Esophagus squamous epithelium (tissue), 5 donors: ENCODE measurements at regions not wholly inside any gene's neighbourhood (a gene's known extent, or its start where the extent isn't known, plus 50 kb on each side); places are given as distances from the start of the nearest gene placed in this dataset.

Experiments used
- DNase-seq: peaks from one replicate; lab custom pipeline; 2025; lab: John Stamatoyannopoulos, UW
- H3K27ac ChIP-seq, 4 donors: fragments of 200-600 bp; sonication (generic); one replicate each; pipeline ENCODE4 v1.5.1; 2016 to 2019; ENCODE audit warnings: mild to moderate bottlenecking in 1 of 4
- H3K27me3 ChIP-seq, 4 donors: fragments of 200-600 bp; sonication (generic); 1 replicate in 3 of 4; 2 replicates in 1 of 4; pipeline versions ENCODE4 v1.5.1 to v1.6.0; 2017 to 2021; ENCODE audit warnings: antibody characterized with exemption in 1 of 4
- H3K36me3 ChIP-seq, 3 donors: fragments of 200-600 bp; sonication (generic); one replicate each; pipeline ENCODE4 v1.5.1; 2016 to 2019
- H3K4me1 ChIP-seq, 3 donors: fragments of 200-600 bp; sonication (generic); one replicate each; pipeline ENCODE4 v1.5.1; 2017 to 2019
- H3K4me3 ChIP-seq, 4 donors: fragments of 200-600 bp; sonication (generic); 1 replicate in 3 of 4; 2 replicates in 1 of 4; pipeline ENCODE4 v1.5.1; 2016 to 2019; ENCODE audit warnings: mild to moderate bottlenecking in 2 of 4, moderate library complexity in 1 of 4
- H3K9me3 ChIP-seq, 3 donors: fragments of 200-600 bp; sonication (generic); one replicate each; pipeline ENCODE4 v1.5.1; 2016 to 2019
- CTCF ChIP-seq, 6 experiments: fragments of 450-650 bp in 4 of 6; fragments of 200-600 bp in 2 of 6; sonication (generic) in 2 of 6; IDR thresholded peaks; one replicate each; pipeline ENCODE4 v1.5.1; 2016 to 2019; ENCODE audit warnings: antibody characterized with exemption in 6 of 6, mild to moderate bottlenecking in 4 of 6, moderate library complexity in 4 of 6
- POLR2A ChIP-seq, 4 donors: fragments of 450-650 bp; IDR thresholded peaks; one replicate each; pipeline ENCODE4 v1.6.1; 2017; ENCODE audit warnings: antibody characterized with exemption in 4 of 4, mild to moderate bottlenecking in 4 of 4, moderate library complexity in 3 of 4
- WGBS, 2 donors: methylation state at CpG; one replicate each; pipeline ENCODE4 v1.1.5; 2018; 5-methylcytosine and 5-hydroxymethylcytosine counted together
- intact Hi-C: fragments of 100-400 bp; cut with DNase I; formaldehyde crosslinking; loops from one replicate; pipeline ENCODE4 v1.15.0; 2022
- donor health status: DM: yes; HTN: yes; CAD: no.

DNA sequence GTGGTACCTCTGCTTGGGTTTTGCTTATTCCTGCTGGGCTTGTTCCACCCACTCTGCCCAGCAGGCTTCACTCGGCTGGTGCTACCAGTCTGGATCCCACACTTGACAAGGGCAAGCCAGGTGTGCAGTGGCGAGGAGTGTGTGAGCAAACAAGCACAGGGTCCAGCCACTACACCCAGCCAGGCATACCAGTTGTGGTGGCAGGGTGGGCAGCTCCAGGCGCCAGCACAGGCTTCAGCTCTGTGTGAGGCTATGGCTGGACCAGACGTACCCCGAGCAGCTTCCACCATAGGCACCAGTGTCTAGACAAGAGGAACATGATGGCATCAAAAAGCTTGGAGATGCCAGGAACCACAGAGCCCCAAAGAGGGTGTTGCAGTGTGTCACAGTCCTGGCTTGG is 93.1 kb upstream of the GALNT5 start:
- Histone ChIP-seq H3K4me1 (no peaks in the 10 kb centered on the region), H3K4me3 (no peak overlapping the region), H3K36me3 (no peaks in the 10 kb centered on the region), H3K27me3 (no peaks in the 10 kb centered on the region), H3K27ac (no peak overlapping the region), H3K9me3 (no peaks in the 10 kb centered on the region)
- DNase-seq = no peak
- intact Hi-C loops = no loop called here
- 100% methylated on average over 1 of the region's 5 CpGs; no CpG with 5 or more reads in 1 of the 2 donors for WGBS, 2 donors
- TF ChIP-seq POLR2A (IDR thresholded peaks at IDR 0.05) (no peak), CTCF (IDR thresholded peaks at IDR 0.05) (no peak)

- no peak for DNase-seq
- Histone ChIP-seq H3K9me3 (no peaks in the 10 kb centered on the region), H3K27me3 (no peaks in the 10 kb centered on the region), H3K4me1 (no peaks in the 10 kb centered on the region), H3K4me3 (no peak overlapping the region), H3K27ac (no peak overlapping the region), H3K36me3 (no peaks in the 10 kb centered on the region)
- TF ChIP-seq CTCF (IDR thresholded peaks at IDR 0.05) (no peak), POLR2A (IDR thresholded peaks at IDR 0.05) (no peak)
- 86% methylated on average over 1 of the region's 1 CpG; no CpG with 5 or more reads in 1 of the 2 donors for WGBS, 2 donors
- intact Hi-C loops = no loop called here
Observed at GRCh38 chr2:157164891-157165290, 92.6 kb upstream of the GALNT5 start.

GRCh38 chr2:157168501-157168900 is 89.0 kb upstream of the GALNT5 start:
- Histone ChIP-seq H3K4me1 (peaks cover 0 to 7% (median under 1%) of the 10 kb centered on the region in 3 donors), H3K36me3 (no peaks in the 10 kb centered on the region), H3K4me3 (no peak overlapping the region), H3K9me3 (no peaks in the 10 kb centered on the region), H3K27me3 (no peaks in the 10 kb centered on the region), H3K27ac (no peak overlapping the region)
- intact Hi-C loops = no loop called here
- TF ChIP-seq CTCF (IDR thresholded peaks at IDR 0.05) (no peak), POLR2A (IDR thresholded peaks at IDR 0.05) (no peak)
- 73 to 77% methylated on average over 3 of the region's 3 CpGs for WGBS, 2 donors
- no peak for DNase-seq

DNA sequence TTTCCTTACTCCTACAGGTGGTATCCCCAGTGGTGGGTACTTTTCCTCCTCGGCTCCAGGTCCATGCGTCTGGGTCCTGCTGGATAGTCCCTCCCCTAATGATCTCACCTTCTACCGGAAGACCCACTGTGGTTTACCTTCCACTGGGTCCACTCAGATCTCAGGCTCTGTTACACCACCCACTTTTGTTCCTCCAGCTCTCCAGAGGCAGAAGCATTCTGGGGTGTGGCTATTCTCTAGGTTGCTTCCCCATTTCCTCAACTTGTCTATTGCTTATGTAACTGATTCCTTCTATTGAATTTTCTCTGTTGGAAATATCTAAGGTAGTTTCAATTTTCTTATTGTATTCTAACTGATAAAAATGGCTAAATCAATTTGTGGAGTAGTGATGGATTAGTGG is 87.6 kb upstream of the GALNT5 start:
- Histone ChIP-seq H3K4me1 (peaks cover 0 to 15% (median 6%) of the 10 kb centered on the region in 3 donors), H3K27me3 (no peaks in the 10 kb centered on the region), H3K27ac (no peak overlapping the region), H3K9me3 (no peaks in the 10 kb centered on the region), H3K4me3 (no peak overlapping the region), H3K36me3 (no peaks in the 10 kb centered on the region)
- no peak for DNase-seq
- intact Hi-C loops = no loop called here
- WGBS, 2 donors = 93 to 98% methylated on average over 3 of the region's 3 CpGs
- TF ChIP-seq POLR2A (IDR thresholded peaks at IDR 0.05) (no peak), CTCF (IDR thresholded peaks at IDR 0.05) (no peak)

DNA sequence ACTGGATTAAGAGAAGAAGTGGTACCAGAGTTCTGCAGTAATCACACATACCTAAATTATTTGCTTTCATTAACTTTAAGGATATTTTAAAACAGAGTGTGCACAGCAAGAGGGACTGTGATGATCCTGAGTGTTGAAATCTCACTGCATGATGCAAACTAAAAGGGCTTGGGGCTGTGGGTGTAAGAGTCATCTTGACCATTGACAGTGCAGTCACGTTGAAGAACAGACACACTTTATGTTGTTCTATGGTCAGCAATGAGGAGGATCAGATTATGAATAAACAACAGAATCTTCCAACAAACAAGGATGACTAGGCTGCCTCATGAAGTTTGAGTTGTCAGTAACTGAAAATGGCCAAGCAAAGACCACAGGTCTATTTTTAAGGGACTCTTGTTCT is 87.2 kb upstream of the GALNT5 start:
- Histone ChIP-seq H3K27ac (no peak overlapping the region), H3K36me3 (no peaks in the 10 kb centered on the region), H3K4me1 (peaks cover 0 to 15% (median 6%) of the 10 kb centered on the region in 3 donors), H3K27me3 (no peaks in the 10 kb centered on the region), H3K4me3 (no peak overlapping the region), H3K9me3 (no peaks in the 10 kb centered on the region)
- no peak for DNase-seq
- 44 to 58% methylated on average over 1 of the region's 1 CpG for WGBS, 2 donors
- intact Hi-C loops = no loop called here
- no peak for TF ChIP-seq CTCF (IDR thresholded peaks at IDR 0.05)
